ENCODE measurements at regions not wholly inside any gene's neighbourhood (a gene's known extent, or its start where the extent isn't known, plus 50 kb on each side); places are given as distances from the start of the nearest gene placed in this dataset.
"Not testable (repeated sequence)": the region's sequence is repeated elsewhere in the genome, so short reads cannot be mapped to it uniquely, and the experiment has no call there.

DNA sequence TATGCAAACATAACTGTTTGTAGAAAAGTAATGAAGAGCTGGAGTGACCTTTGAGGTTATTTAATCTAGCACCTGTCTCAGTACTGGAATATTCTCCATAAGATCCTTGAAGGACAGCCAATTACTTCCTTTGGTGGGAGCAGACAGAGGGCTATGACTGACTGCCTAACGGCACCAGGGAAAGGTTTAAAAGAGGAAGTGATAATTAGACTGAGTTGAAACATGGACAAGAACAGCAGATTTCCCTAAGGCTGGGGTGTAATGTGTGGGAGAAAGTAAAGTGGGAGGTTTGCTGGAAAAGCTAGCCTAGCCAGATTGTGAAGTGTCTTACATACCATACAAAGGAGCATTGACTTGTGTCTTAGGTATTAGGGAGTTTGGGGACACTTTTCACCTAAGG, 191.3 kb upstream of the PCDH9 start:
- Histone ChIP-seq H3K4me3 (ENCODE audit: low read length) (no peak overlapping the region), H3K27me3 (replicated peaks; ENCODE audit: control insufficient read depth, insufficient read depth, low read length) (no peaks in the 10 kb centered on the region), H3K4me1 (ENCODE audit: control insufficient read depth, insufficient read depth, low read length) (no peaks in the 10 kb centered on the region), H3K36me3 (ENCODE audit: control insufficient read depth, insufficient read depth, low read length, severe bottlenecking) (no peaks in the 10 kb centered on the region), H3K9me3 (ENCODE audit: control insufficient read depth, low read length) (no peaks in the 10 kb centered on the region), H3K9ac (ENCODE audit: low read length) (no peak overlapping the region)
- DNase-seq (ENCODE audit: low read depth) = no peak

DNA sequence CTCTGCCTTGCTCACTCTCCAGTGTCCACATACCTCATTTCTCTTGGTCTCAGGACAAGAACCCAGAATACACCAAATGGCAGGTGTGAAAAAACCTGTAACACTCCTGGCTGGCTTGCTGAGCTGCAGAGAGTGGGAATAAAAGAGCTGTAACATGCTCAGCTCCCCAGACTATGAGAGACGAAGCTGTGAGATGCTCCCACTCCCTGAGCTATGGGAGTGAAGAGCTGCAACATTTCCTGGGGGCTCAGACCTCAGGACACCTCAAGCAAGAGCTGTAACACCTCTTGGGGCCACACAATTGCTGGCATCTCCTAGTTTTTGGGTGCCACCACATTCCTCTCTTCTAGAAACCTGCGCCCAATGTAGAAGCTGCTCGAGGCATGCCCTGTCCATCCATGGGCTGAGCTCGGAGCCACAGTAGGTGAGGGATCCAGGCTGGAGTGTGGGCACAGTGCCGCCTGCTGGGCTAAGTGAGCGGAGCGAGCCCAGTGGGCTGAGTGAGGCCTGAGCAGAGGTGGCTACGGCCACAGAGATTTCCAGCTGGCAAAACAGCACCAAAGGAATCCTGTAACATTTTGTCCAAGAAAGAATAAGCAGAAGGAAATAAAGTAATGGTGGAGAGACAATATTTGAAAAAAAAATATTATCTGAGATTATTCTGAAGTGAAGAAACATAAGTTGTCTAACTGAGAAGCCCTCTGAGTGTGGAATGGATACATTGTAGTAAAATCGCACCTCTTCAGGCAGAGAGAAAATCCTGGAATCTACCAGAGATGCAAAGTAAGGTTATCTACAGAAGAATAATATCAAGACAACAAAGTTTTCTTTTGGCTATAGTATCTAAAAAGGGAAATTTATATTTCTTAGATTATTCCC, 186.2 kb upstream of the PCDH9 start:
- Histone ChIP-seq H3K9ac (ENCODE audit: low read length) (no peak overlapping the region), H3K9me3 (ENCODE audit: control insufficient read depth, low read length) (no peaks in the 10 kb centered on the region), H3K4me1 (ENCODE audit: control insufficient read depth, insufficient read depth, low read length) (no peaks in the 10 kb centered on the region), H3K36me3 (ENCODE audit: control insufficient read depth, insufficient read depth, low read length, severe bottlenecking) (no peaks in the 10 kb centered on the region), H3K27me3 (replicated peaks; ENCODE audit: control insufficient read depth, insufficient read depth, low read length) (no peaks in the 10 kb centered on the region), H3K4me3 (ENCODE audit: low read length) (no peak overlapping the region)
- peak; percentile 31 for DNase-seq (ENCODE audit: low read depth)

DNA sequence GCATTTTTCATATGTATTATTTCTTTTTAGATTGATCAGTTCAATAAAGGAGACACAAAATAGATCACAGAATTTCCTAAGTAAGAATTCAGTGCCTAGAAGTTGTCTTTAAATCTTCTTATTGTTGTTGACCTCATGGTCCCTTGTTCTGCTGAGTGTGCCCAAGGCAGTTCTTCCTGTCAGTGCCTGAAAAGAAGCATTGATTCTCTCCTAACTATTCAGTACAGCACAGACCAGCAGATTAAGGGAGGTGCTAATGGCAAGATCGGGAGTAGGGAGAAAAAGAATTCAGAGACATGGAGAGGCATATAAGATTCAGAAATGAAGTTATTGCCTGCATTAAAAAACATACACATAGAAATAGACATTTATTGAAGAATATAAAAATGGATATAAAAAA, 180.5 kb upstream of the PCDH9 start:
- Histone ChIP-seq H3K27me3 (replicated peaks; ENCODE audit: control insufficient read depth, insufficient read depth, low read length) (no peaks in the 10 kb centered on the region), H3K4me1 (ENCODE audit: control insufficient read depth, insufficient read depth, low read length) (peaks cover 5% of the 10 kb centered on the region), H3K9me3 (ENCODE audit: control insufficient read depth, low read length) (no peaks in the 10 kb centered on the region), H3K9ac (ENCODE audit: low read length) (no peak overlapping the region), H3K4me3 (ENCODE audit: low read length) (no peak overlapping the region), H3K36me3 (ENCODE audit: control insufficient read depth, insufficient read depth, low read length, severe bottlenecking) (no peaks in the 10 kb centered on the region)
- no peak for DNase-seq (ENCODE audit: low read depth)

- H3K4me1 ChIP-seq (ENCODE audit: control insufficient read depth, insufficient read depth, low read length) = peaks cover 5% of the 10 kb centered on the region
These were observed 178.7 kb upstream of the PCDH9 start for GRCh38 chr13:67408798-67409197.

GRCh38 chr13:67402546-67402945, 172.4 kb upstream of the PCDH9 start:
- no peak for DNase-seq (ENCODE audit: low read depth)
- Histone ChIP-seq H3K4me3 (ENCODE audit: low read length) (no peak overlapping the region), H3K9me3 (ENCODE audit: control insufficient read depth, low read length) (no peaks in the 10 kb centered on the region), H3K36me3 (ENCODE audit: control insufficient read depth, insufficient read depth, low read length, severe bottlenecking) (no peaks in the 10 kb centered on the region), H3K4me1 (ENCODE audit: control insufficient read depth, insufficient read depth, low read length) (no peaks in the 10 kb centered on the region), H3K27me3 (replicated peaks; ENCODE audit: control insufficient read depth, insufficient read depth, low read length) (no peaks in the 10 kb centered on the region), H3K9ac (ENCODE audit: low read length) (no peak overlapping the region)

More at GRCh38 chr13:67408798-67409197, 178.7 kb upstream of the PCDH9 start:
- no peaks in the 10 kb centered on the region for H3K36me3 ChIP-seq (ENCODE audit: control insufficient read depth, insufficient read depth, low read length, severe bottlenecking)
- DNase-seq (ENCODE audit: low read depth) = peak; percentile 53
- H3K9me3 ChIP-seq (ENCODE audit: control insufficient read depth, low read length) = no peaks in the 10 kb centered on the region
- H3K9ac ChIP-seq (ENCODE audit: low read length) = no peak overlapping the region
- H3K27me3 ChIP-seq (replicated peaks; ENCODE audit: control insufficient read depth, insufficient read depth, low read length) = no peaks in the 10 kb centered on the region
- no peak overlapping the region for H3K4me3 ChIP-seq (ENCODE audit: low read length)

DNA sequence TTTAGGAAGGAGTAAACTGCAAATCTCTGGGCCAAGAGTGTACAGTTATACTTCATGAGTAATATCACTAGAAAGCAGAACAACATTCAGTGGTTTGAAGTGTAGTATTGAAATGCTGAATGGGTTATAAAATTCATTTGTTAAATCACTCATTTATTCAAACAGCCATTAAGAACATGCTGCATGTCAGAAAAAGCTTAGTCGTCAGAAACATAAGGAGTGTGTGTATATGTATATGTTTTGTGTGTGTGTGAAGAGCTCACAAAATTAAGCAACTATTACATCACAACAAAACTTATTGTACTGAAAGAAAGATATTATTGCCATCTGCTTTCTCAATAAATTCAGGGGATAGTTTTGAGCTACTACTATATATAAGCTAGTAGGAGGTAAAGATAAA, 165.4 kb upstream of the PCDH9 start:
- Histone ChIP-seq H3K9ac (ENCODE audit: low read length) (no peak overlapping the region), H3K9me3 (ENCODE audit: control insufficient read depth, low read length) (no peaks in the 10 kb centered on the region), H3K4me3 (ENCODE audit: low read length) (no peak overlapping the region), H3K27me3 (replicated peaks; ENCODE audit: control insufficient read depth, insufficient read depth, low read length) (no peaks in the 10 kb centered on the region), H3K4me1 (ENCODE audit: control insufficient read depth, insufficient read depth, low read length) (no peaks in the 10 kb centered on the region), H3K36me3 (ENCODE audit: control insufficient read depth, insufficient read depth, low read length, severe bottlenecking) (no peaks in the 10 kb centered on the region)
- DNase-seq (ENCODE audit: low read depth) = no peak

DNA sequence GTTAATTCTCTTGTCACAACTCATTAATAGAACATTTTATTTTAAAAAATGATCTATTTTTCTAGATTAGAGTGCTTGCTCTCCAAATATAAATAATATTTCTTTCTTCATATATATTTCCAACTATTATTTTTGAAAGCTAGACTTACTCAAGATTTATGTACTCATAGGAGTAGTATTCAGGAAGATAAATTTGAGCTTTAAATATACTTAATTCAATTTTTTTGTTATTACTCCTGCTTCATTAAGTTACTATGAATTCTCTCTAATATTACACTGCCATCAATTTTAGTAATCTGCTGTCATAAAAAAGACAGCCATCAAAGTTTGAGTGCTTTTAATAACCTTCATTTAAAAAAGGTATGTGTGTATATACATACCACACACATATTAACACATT, 161.9 kb upstream of the PCDH9 start:
- Histone ChIP-seq H3K4me1 (ENCODE audit: control insufficient read depth, insufficient read depth, low read length) (no peaks in the 10 kb centered on the region), H3K9ac (ENCODE audit: low read length) (no peak overlapping the region), H3K36me3 (ENCODE audit: control insufficient read depth, insufficient read depth, low read length, severe bottlenecking) (no peaks in the 10 kb centered on the region), H3K9me3 (ENCODE audit: control insufficient read depth, low read length) (no peaks in the 10 kb centered on the region), H3K27me3 (replicated peaks; ENCODE audit: control insufficient read depth, insufficient read depth, low read length) (no peaks in the 10 kb centered on the region), H3K4me3 (ENCODE audit: low read length) (no peak overlapping the region)
- no peak for DNase-seq (ENCODE audit: low read depth)

DNA sequence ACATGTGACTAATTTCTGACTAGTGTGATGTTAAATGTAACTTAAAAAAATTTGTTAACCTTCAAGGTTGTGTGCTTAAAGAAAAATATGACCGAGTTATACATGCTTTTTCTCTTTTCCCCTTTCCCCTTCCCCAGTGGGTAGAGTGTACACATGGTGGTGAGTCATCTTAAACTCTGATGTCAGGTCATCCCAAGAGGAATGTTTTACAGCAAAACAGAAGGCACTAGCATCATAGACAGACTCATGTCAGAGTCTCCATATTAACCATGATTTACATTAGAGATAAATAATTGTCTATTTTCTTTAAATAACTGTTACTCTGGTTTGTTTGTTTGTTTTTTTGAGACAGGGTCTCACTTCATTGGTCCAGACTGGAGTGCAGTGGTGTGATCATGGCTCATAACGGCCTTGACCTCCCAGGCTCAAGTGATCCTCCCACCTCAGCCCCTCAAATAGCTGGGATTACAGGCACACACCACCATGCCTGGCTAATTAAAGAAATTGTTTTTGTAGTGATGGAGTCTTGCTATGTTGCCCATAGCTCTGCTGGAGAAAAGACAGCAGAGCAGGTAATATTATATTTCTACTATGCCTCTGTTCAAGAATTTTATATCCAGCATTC, 160.4 kb upstream of the PCDH9 start:
- Histone ChIP-seq H3K9me3 (ENCODE audit: control insufficient read depth, low read length) (no peaks in the 10 kb centered on the region), H3K27me3 (replicated peaks; ENCODE audit: control insufficient read depth, insufficient read depth, low read length) (no peaks in the 10 kb centered on the region), H3K4me3 (ENCODE audit: low read length) (no peak overlapping the region), H3K36me3 (ENCODE audit: control insufficient read depth, insufficient read depth, low read length, severe bottlenecking) (no peaks in the 10 kb centered on the region), H3K9ac (ENCODE audit: low read length) (no peak overlapping the region), H3K4me1 (ENCODE audit: control insufficient read depth, insufficient read depth, low read length) (no peaks in the 10 kb centered on the region)
- DNase-seq (ENCODE audit: low read depth) = no peak

DNA sequence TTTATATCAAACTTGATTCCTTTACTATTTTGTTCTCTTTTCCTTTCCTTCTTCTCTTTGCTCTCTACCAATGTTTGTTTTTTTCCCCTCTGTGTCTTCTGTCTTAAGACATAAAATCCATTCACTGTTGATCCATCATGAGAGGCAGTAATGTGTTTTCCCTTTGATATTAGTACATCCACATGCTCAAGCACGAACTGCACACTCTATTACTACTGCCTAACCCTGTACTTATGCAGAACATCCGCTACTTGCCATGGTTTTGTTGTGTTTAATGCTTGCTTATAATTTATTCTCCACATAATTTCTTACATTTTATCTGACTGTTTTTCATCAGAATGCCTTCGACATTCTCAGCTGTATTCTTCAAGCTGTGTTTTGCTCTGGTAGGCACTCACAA, 159.0 kb upstream of the PCDH9 start:
- no peaks in the 10 kb centered on the region for H3K4me1 ChIP-seq (ENCODE audit: control insufficient read depth, insufficient read depth, low read length)
- no peak for DNase-seq (ENCODE audit: low read depth)
- H3K4me3 ChIP-seq (ENCODE audit: low read length) = no peak overlapping the region
- no peaks in the 10 kb centered on the region for H3K27me3 ChIP-seq (replicated peaks; ENCODE audit: control insufficient read depth, insufficient read depth, low read length)
- no peak overlapping the region for H3K9ac ChIP-seq (ENCODE audit: low read length)
- H3K36me3 ChIP-seq (ENCODE audit: control insufficient read depth, insufficient read depth, low read length, severe bottlenecking) = no peaks in the 10 kb centered on the region
- H3K9me3 ChIP-seq (ENCODE audit: control insufficient read depth, low read length) = no peaks in the 10 kb centered on the region

GRCh38 chr13:67383109-67383757, 153.1 kb upstream of the PCDH9 start:
- H3K4me3 ChIP-seq (ENCODE audit: low read length); H3K36me3 ChIP-seq (ENCODE audit: control insufficient read depth, insufficient read depth, low read length, severe bottlenecking); H3K9me3 ChIP-seq (ENCODE audit: control insufficient read depth, low read length); H3K4me1 ChIP-seq (ENCODE audit: control insufficient read depth, insufficient read depth, low read length); H3K27me3 ChIP-seq (replicated peaks; ENCODE audit: control insufficient read depth, insufficient read depth, low read length); H3K9ac ChIP-seq (ENCODE audit: low read length): not testable (repeated sequence)
- DNase-seq (ENCODE audit: low read depth) = peak; percentile 52

DNA sequence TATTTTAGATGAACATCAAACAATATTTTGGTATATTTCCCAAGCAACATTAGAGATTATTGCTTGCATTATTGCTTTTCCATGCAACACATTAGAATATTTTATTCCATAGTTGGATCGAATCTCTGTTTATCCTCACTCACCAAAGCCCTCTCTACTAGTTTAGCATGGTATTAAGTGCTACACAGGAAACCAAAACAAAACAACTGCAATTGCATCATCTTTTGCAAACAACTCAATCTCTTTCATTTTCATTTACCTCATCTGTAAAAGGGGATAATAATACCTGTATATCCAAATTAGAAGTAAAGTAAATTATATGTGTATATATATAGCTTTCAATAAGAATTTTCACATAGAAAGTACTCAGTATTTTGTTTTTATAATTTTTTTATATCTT, 147.8 kb upstream of the PCDH9 start:
- H3K36me3 ChIP-seq (ENCODE audit: control insufficient read depth, insufficient read depth, low read length, severe bottlenecking) = no peaks in the 10 kb centered on the region
- H3K9me3 ChIP-seq (ENCODE audit: control insufficient read depth, low read length) = no peaks in the 10 kb centered on the region
- H3K4me3 ChIP-seq (ENCODE audit: low read length) = no peak overlapping the region
- DNase-seq (ENCODE audit: low read depth) = no peak
- no peaks in the 10 kb centered on the region for H3K4me1 ChIP-seq (ENCODE audit: control insufficient read depth, insufficient read depth, low read length)
- no peak overlapping the region for H3K9ac ChIP-seq (ENCODE audit: low read length)
- H3K27me3 ChIP-seq (replicated peaks; ENCODE audit: control insufficient read depth, insufficient read depth, low read length) = no peaks in the 10 kb centered on the region
